Epithelial cell of proximal tubule (primary cell): ENCODE measurements at regions not wholly inside any gene's neighbourhood (a gene's known extent, or its start where the extent isn't known, plus 50 kb on each side); places are given as distances from the start of the nearest gene placed in this dataset.

Experiments
- DNase-seq: peaks from one replicate; pipeline ENCODE4 v3.0.0-alpha.2; 2011; ENCODE audit warnings: low read depth
- H3K4me3 ChIP-seq: 2 replicates; pipeline ENCODE4 v1.5.1; 2011; ENCODE audit warnings: low read depth, mild to moderate bottlenecking, low read length
- CTCF ChIP-seq: conservative IDR thresholded peaks from 2 replicates; pipeline ENCODE4 v1.5.1; 2012; ENCODE audit warnings: low read depth, mild to moderate bottlenecking, low read length

- H3K4me3 ChIP-seq = no peak overlapping the region
- no peak for TF ChIP-seq CTCF
- peak; percentile 7 for DNase-seq
Measured at GRCh38 chr14:53793790-53794505, 162.7 kb downstream of the BMP4 start.

- peak; percentile 50 for TF ChIP-seq CTCF
- no peak overlapping the region for H3K4me3 ChIP-seq
- no peak for DNase-seq
Measured at GRCh38 chr14:53792909-53793308, 163.7 kb downstream of the BMP4 start.

- no peak for TF ChIP-seq CTCF
- DNase-seq = no peak
- H3K4me3 ChIP-seq = no peak overlapping the region
Measured at GRCh38 chr14:53790731-53791500, 165.7 kb downstream of the BMP4 start.

- H3K4me3 ChIP-seq = no peak overlapping the region
- DNase-seq = no peak
- TF ChIP-seq CTCF = no peak
Measured at GRCh38 chr14:53788566-53788965, 168.1 kb downstream of the BMP4 start.

GRCh38 chr14:53786045-53786444 lies 170.6 kb downstream of the BMP4 start:
- no peak overlapping the region for H3K4me3 ChIP-seq
- no peak for TF ChIP-seq CTCF
- DNase-seq = no peak

GRCh38 chr14:53784688-53785087 lies 171.9 kb downstream of the BMP4 start:
- DNase-seq = no peak
- TF ChIP-seq CTCF = no peak
- H3K4me3 ChIP-seq = no peak overlapping the region
